HG03159 (cell line): ENCODE measurements at regions not wholly inside any gene's neighbourhood (a gene's known extent, or its start where the extent isn't known, plus 50 kb on each side); places are given as distances from the start of the nearest gene placed in this dataset.

Experiments used
- ATAC-seq: cut with Tn5 transposase; IDR thresholded peaks from one replicate; pipeline ENCODE4 v1.9.1; 2021; ENCODE audit warnings: mild to moderate bottlenecking, moderate library complexity; ENCODE audit not compliant: unreplicated experiment

- no peak for ATAC-seq
These were observed 926.3 kb downstream of the FSTL5 start for GRCh38 chr4:161237495-161237894.

- ATAC-seq: no peak
These were observed 938.5 kb downstream of the FSTL5 start for GRCh38 chr4:161225327-161225726.

GRCh38 chr4:161222889-161223288, 940.9 kb downstream of the FSTL5 start:
- ATAC-seq: no peak

GRCh38 chr4:161208564-161208963, 955.2 kb downstream of the FSTL5 start:
- no peak for ATAC-seq

GRCh38 chr4:161206528-161207080, 957.2 kb downstream of the FSTL5 start:
- ATAC-seq: no peak

GRCh38 chr4:161203865-161204264, 959.9 kb downstream of the FSTL5 start:
- ATAC-seq: no peak

- no peak for ATAC-seq
These were observed 965.9 kb downstream of the FSTL5 start for GRCh38 chr4:161197912-161198311.

GRCh38 chr4:161197474-161197873, 966.3 kb downstream of the FSTL5 start:
- ATAC-seq: no peak

GRCh38 chr4:161189286-161190134, 974.3 kb downstream of the FSTL5 start:
- ATAC-seq: no peak

GRCh38 chr4:161188578-161188977, 975.2 kb downstream of the FSTL5 start:
- ATAC-seq: no peak

GRCh38 chr4:161187569-161187968, 976.2 kb downstream of the FSTL5 start:
- no peak for ATAC-seq

GRCh38 chr4:161186750-161187149, 977.0 kb downstream of the FSTL5 start:
- no peak for ATAC-seq

- no peak for ATAC-seq
These were observed 977.8 kb downstream of the FSTL5 start for GRCh38 chr4:161186012-161186411.

- ATAC-seq: no peak
These were observed 980.1 kb downstream of the FSTL5 start for GRCh38 chr4:161183729-161184128.

GRCh38 chr4:161182913-161183312, 980.9 kb downstream of the FSTL5 start:
- ATAC-seq: no peak

GRCh38 chr4:161178310-161178709, 985.5 kb downstream of the FSTL5 start:
- no peak for ATAC-seq

GRCh38 chr4:161172396-161173026, 991.3 kb downstream of the FSTL5 start:
- ATAC-seq: no peak

GRCh38 chr4:161167539-161167938, 996.3 kb downstream of the FSTL5 start:
- ATAC-seq: no peak

GRCh38 chr4:161160718-161161117, 1003.1 kb downstream of the FSTL5 start:
- no peak for ATAC-seq

- no peak for ATAC-seq
These were observed 1015.7 kb downstream of the FSTL5 start for GRCh38 chr4:161148051-161148450.

GRCh38 chr4:161143375-161143774, 1020.4 kb downstream of the FSTL5 start:
- ATAC-seq: no peak

- no peak for ATAC-seq
These were observed 1029.0 kb downstream of the FSTL5 start for GRCh38 chr4:161134795-161135194.
